ENCODE measurements at regions not wholly inside any gene's neighbourhood (a gene's known extent, or its start where the extent isn't known, plus 50 kb on each side); places are given as distances from the start of the nearest gene placed in this dataset.

GRCh38 chr7:98551611-98552273, 65.3 kb upstream of the NPTX2 start:
- TF ChIP-seq CTCF (IDR thresholded peaks at IDR 0.05): no peak
- no peak for TF ChIP-seq POLR2A (IDR thresholded peaks at IDR 0.05)
